Kidney (tissue), 13 donors: ENCODE measurements at regions not wholly inside any gene's neighbourhood (a gene's known extent, or its start where the extent isn't known, plus 50 kb on each side); places are given as distances from the start of the nearest gene placed in this dataset.

Experiments
- DNase-seq, 5 donors: peaks; one replicate each; pipeline ENCODE4 v3.0.0-alpha.2; 2013 to 2020
- FAIRE-seq: peaks from 2 replicates; lab custom pipeline; 2012; peaks lifted over from hg19 to GRCh38; lab: Jason Lieb, UNC
- H3K27ac ChIP-seq, 2 donors: one replicate each; pipeline ENCODE4 v1.7.0; 2013; ENCODE audit warnings: low read depth in 2 of 2, low read length in 2 of 2, inconsistent platforms in 1 of 2
- H3K27me3 ChIP-seq: one replicate; pipeline ENCODE4 v1.7.1; 2013; ENCODE audit warnings: low read length, inconsistent platforms; ENCODE audit not compliant: control insufficient read depth, insufficient read depth
- H3K36me3 ChIP-seq, 3 donors: one replicate each; pipeline versions ENCODE4 v1.7.0 to v1.7.1; 2013; ENCODE audit warnings: low read length in 3 of 3, control low read depth in 1 of 3, inconsistent platforms in 1 of 3; ENCODE audit not compliant: insufficient read depth in 3 of 3, control insufficient read depth in 2 of 3
- H3K4me1 ChIP-seq, 3 donors: one replicate each; pipeline versions ENCODE4 v1.7.0 to v1.7.1; 2013; ENCODE audit warnings: low read length in 3 of 3, inconsistent platforms in 1 of 3, low read depth in 1 of 3; ENCODE audit not compliant: control insufficient read depth in 2 of 3, insufficient read depth in 2 of 3
- H3K4me3 ChIP-seq, 3 donors: one replicate each; pipeline versions ENCODE4 v1.7.0 to v1.8.1; 2013; ENCODE audit warnings: low read length in 3 of 3, control low read depth in 1 of 3, inconsistent platforms in 1 of 3
- H3K9ac ChIP-seq, 3 donors: one replicate each; pipeline versions ENCODE4 v1.7.0 to v1.7.1; 2013; ENCODE audit warnings: low read length in 3 of 3, control low read depth in 1 of 3, inconsistent platforms in 1 of 3
- H3K9me3 ChIP-seq, 3 donors: one replicate each; pipeline versions ENCODE4 v1.7.0 to v1.7.1; 2013; ENCODE audit warnings: low read length in 3 of 3, control low read depth in 1 of 3, inconsistent platforms in 1 of 3; ENCODE audit not compliant: control insufficient read depth in 2 of 3, insufficient read depth in 1 of 3
- intact Hi-C: fragments of 100-400 bp; cut with DNase I; formaldehyde crosslinking; loops from one replicate; pipeline ENCODE4 v1.11.1; 2022
- TF ChIP-seq, protein P1 (sequence below): IDR thresholded peaks from 3 replicates; pipeline ENCODE4 v1.5.1; 2012; ENCODE audit warnings: mild to moderate bottlenecking, moderate library complexity, borderline replicate concordance; ENCODE audit not compliant: insufficient read depth; ENCODE audit errors: extremely low read depth
- donor health status: control.
- donor health status: control.
- donor health status: control.
- donor health status: control.
- donor health status: control.
- donor health status: DM: yes; HTN: yes; CAD: no.
- donor health status: Normal renal cell carcinoma (clear cell type).

DNA sequence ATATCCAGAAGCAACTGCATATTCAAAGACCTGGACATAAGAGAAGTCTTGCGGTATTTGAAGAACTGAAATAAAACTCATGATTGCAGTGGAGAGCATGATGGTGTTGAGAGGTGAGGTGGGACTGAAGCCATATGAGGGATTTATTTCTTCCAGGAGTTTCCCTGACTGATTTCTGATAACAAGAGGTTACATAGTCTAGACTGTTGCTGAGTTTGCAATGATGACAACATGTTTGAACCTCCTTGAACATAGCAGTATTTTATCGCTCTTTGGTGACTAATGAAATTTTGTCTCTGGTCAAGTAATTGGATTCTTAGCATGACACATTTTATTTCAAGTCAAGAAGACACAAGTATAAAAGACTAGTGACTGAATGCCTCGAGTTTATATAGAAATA, 61.8 kb downstream of the ACTBL2 start:
- no peak overlapping the region for H3K27ac ChIP-seq
- DNase-seq, result no peak
- no peaks in the 10 kb centered on the region for H3K9me3 ChIP-seq
- H3K4me1 ChIP-seq, result peaks cover 0 to 5% (median 0%) of the 10 kb centered on the region in 3 donors
- intact Hi-C loops, result no loop called here
- H3K4me3 ChIP-seq, result no peak overlapping the region
- H3K36me3 ChIP-seq, result no peaks in the 10 kb centered on the region
- H3K9ac ChIP-seq, result no peak overlapping the region
- TF ChIP-seq, protein P1, sequence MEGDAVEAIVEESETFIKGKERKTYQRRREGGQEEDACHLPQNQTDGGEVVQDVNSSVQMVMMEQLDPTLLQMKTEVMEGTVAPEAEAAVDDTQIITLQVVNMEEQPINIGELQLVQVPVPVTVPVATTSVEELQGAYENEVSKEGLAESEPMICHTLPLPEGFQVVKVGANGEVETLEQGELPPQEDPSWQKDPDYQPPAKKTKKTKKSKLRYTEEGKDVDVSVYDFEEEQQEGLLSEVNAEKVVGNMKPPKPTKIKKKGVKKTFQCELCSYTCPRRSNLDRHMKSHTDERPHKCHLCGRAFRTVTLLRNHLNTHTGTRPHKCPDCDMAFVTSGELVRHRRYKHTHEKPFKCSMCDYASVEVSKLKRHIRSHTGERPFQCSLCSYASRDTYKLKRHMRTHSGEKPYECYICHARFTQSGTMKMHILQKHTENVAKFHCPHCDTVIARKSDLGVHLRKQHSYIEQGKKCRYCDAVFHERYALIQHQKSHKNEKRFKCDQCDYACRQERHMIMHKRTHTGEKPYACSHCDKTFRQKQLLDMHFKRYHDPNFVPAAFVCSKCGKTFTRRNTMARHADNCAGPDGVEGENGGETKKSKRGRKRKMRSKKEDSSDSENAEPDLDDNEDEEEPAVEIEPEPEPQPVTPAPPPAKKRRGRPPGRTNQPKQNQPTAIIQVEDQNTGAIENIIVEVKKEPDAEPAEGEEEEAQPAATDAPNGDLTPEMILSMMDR, result no peak
- H3K27me3 ChIP-seq, result no peaks in the 10 kb centered on the region
- no peak for FAIRE-seq

DNA sequence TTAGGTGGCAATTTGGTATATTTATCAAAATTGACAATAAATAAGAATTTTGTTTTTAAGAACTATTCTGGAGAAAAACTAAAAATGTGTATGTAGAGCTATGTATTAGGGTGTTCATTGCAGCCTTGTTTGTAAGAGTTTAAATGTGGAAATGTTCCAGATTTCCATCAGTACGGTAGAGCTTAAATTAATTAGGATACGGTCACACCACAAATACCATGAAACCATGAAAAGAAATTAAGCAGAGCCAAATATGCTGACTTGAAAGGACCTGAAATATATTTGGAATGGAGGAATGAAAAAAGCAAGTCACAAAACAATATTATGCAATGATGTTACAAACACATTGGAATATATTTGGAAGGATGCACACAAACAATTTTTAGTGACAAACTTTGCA, 64.6 kb downstream of the ACTBL2 start:
- intact Hi-C loops, result no loop called here
- Histone ChIP-seq H3K36me3 (no peaks in the 10 kb centered on the region), H3K27ac (no peak overlapping the region), H3K4me1 (peaks cover 0 to 5% (median 0%) of the 10 kb centered on the region in 3 donors), H3K9me3 (no peaks in the 10 kb centered on the region), H3K9ac (no peak overlapping the region), H3K27me3 (no peaks in the 10 kb centered on the region), H3K4me3 (no peak overlapping the region)
- DNase-seq, result no peak
- TF ChIP-seq, protein P1, result no peak
- no peak for FAIRE-seq

DNA sequence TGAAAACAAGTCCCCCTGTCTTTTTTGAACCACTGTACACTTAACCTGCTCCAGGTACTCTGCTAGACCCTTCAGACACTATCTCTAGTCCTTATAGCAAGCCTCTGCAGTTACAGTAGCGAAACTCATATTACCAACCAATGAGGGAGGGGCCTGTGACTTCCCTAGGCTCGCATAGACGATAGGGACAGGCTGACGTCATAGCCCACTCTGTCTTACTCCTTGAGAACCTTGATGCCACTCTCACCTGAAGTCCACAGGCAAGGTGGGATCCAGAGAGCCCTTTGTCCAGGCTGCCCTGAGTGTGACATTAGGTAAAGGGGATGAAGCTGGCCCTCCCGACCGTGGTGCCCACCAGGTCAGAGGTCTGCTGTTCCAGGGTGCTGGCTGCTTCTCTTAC, 65.3 kb downstream of the ACTBL2 start:
- intact Hi-C loops, result no loop called here
- Histone ChIP-seq H3K9ac (no peak overlapping the region), H3K9me3 (no peaks in the 10 kb centered on the region), H3K27me3 (no peaks in the 10 kb centered on the region), H3K36me3 (no peaks in the 10 kb centered on the region), H3K4me1 (peaks cover 0 to 5% (median 0%) of the 10 kb centered on the region in 3 donors), H3K4me3 (no peak overlapping the region), H3K27ac (no peak overlapping the region)
- FAIRE-seq (no peak), DNase-seq (no peak)
- TF ChIP-seq, protein P1, result no peak
